ENCODE measurements at regions not wholly inside any gene's neighbourhood (a gene's known extent, or its start where the extent isn't known, plus 50 kb on each side); places are given as distances from the start of the nearest gene placed in this dataset.

DNA sequence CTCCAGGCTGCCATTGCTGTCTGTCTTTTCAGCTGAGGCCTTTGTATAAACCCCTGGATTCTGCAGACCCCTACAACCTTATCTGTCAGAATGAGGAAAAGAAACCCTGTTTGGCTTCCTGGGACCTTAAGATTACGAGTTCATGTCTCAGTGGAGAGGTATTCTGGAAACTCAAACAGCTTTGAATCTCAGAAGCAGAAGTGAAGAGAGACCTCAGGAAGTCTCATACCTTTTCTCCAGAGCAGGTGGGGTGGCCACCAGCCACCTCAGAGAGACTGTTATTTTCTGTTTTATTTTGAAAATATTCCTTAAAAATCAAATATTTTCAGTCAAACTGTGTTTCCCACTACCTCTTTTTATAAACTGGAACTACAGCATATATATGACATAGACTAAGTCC lies 457.5 kb downstream of the TMEM232 start:
- TF ChIP-seq REST (IDR thresholded peaks at IDR 0.05; ENCODE audit: low read depth) (no peak), CTCF (IDR thresholded peaks at IDR 0.05 in 2 of 3, conservative IDR thresholded peaks at IDR 0.05 in 1 of 3; ENCODE audit: borderline replicate concordance in 1 of 3, insufficient read depth in 1 of 3, low read depth in 2 of 3, low read length in 2 of 3) (no peak), POLR2A (IDR thresholded peaks at IDR 0.05; ENCODE audit: borderline replicate concordance, extremely low read depth, insufficient read depth, insufficient read length) (no peak), YY1 (IDR thresholded peaks at IDR 0.05; ENCODE audit: extremely low read depth, insufficient replicate concordance, low read depth, low read length) (no peak), ZNF274 (IDR thresholded peaks at IDR 0.05; ENCODE audit: low read depth, low read length) (no peak), RAD21 (IDR thresholded peaks at IDR 0.05; ENCODE audit: low read depth) (no peak), POLR2AphosphoS5 (IDR thresholded peaks at IDR 0.05; ENCODE audit: low read depth, low read length) (no peak), SP1 (IDR thresholded peaks at IDR 0.05; ENCODE audit: low read depth) (no peak), JUND (IDR thresholded peaks at IDR 0.05) (no peak), EGR1 (IDR thresholded peaks at IDR 0.05; ENCODE audit: low read depth) (no peak), EZH2phosphoT487 (IDR thresholded peaks at IDR 0.05; ENCODE audit: borderline replicate concordance) (no peak), EZH2 (IDR thresholded peaks at IDR 0.05) (no peak), MAX (IDR thresholded peaks at IDR 0.05) (no peak)
- TF ChIP-seq, protein P1, sequence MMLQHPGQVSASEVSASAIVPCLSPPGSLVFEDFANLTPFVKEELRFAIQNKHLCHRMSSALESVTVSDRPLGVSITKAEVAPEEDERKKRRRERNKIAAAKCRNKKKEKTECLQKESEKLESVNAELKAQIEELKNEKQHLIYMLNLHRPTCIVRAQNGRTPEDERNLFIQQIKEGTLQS (IDR thresholded peaks at IDR 0.05), result no peak
